ENCODE measurements at regions not wholly inside any gene's neighbourhood (a gene's known extent, or its start where the extent isn't known, plus 50 kb on each side); places are given as distances from the start of the nearest gene placed in this dataset.

GRCh38 chrX:36436361-36436760, 516.8 kb downstream of the CFAP47 start:
- DNase-seq, result no peak

- no peak for DNase-seq
Observed at GRCh38 chrX:36443007-36443406, 523.5 kb downstream of the CFAP47 start.

DNA sequence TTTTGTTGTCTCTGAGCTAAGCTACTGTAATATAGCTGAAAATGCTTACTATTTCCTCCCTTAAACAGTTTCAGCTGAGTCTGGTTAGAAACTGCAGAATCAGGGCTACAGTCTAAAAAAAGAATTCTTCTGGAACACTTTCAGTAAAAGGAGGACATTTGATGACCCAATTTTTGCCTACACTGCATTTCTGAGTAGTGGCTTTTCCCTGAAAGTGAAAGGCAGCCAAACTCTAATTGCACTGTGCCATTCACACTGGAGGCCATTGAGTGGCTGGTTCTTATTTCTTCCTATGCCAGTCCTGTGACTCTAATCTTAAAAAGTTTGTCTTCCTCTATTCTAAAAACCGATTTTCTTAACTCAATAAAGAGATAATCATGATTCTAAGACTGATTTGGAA, 526.0 kb downstream of the CFAP47 start:
- no peak for DNase-seq

GRCh38 chrX:36462142-36462541, 542.6 kb downstream of the CFAP47 start:
- no peak for DNase-seq

GRCh38 chrX:36480441-36480990, 527.6 kb upstream of the FAM47C start:
- no peak for DNase-seq

DNA sequence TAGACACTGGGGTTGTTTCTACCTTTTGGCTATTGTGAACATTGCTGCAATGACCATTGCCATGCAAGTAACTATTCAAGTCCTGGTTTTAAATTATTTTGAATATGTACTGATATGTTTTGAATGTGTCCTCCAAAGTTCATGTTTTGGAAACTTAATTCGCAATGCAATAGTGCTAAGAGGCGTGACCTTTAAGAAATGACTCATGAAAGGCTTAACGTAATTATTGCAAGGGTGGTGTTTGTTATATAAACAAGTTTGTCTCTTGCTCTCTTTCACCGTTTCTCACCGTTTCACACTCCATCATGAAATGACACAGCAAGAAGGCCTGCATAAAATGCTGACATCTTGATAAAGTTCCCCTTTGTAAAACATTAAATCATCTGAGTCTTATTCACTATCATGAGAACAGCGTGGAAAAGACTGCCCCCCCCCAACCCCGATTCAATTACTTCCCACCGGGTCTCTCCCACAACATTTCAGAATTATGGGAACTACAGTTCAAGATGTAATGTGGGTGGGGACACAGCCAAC, 506.9 kb upstream of the FAM47C start:
- no peak for DNase-seq

DNA sequence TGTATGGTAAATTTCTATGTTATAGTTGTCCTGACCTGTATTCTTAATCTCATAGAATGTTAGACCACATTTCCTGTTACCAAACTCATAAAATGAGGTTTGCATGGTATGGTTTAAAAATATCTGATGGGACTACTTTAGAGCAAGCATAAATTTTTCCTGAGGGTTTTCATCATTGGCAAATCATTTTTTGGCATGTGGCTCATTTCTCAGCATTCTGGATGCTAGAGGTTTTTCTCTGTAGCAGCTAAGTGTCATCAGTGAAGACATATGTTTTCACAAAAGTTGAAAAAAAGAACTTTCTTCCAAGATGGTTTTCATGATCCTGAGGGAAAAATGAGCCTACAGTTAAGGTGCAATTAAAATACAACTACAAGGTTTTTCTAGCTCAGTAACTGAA, 503.5 kb upstream of the FAM47C start:
- no peak for DNase-seq

DNA sequence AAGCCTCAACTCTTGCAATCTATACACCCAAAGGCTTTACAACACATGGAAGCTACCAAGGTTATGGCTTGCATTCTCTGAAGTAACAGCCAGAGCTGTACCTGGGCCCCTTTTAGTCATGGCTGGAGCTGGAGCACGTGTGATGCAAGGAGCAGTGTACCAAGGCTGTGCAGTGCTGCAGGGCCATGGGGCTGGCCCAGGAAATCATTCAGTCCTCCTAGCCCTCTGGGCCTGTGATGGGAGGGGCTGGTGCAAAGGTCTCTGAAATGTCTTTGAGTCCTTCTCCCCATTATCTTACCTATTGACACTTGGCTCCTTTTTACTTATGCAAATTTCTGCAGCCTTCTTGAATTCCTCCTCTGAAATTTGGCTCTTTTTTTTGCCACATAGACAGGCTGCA, 500.1 kb upstream of the FAM47C start:
- no peak for DNase-seq

- no peak for DNase-seq
Observed at GRCh38 chrX:36510736-36511135, 497.4 kb upstream of the FAM47C start.

DNA sequence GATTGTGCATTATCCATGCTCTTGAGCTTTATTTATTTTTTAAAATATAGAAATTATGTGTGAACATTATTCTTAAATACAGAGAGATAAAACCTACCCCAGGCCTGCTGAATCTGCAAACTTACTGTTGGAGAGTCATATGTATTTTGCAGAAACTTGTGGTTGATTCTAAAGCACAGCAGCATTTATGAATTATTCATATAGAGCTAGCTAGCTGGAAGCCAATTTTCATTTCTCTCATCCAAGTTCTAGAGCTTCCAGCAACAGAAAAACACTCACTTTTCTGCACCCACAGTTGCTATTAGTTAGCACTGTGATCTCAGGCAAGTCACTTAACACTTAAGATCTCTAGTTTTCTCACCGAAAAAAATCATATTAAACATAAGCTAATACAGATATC, 479.5 kb upstream of the FAM47C start:
- no peak for DNase-seq

- no peak for DNase-seq
Observed at GRCh38 chrX:36534900-36535299, 473.3 kb upstream of the FAM47C start.

- DNase-seq, result no peak
Observed at GRCh38 chrX:36543499-36543898, 464.7 kb upstream of the FAM47C start.

GRCh38 chrX:36562986-36563385, 445.2 kb upstream of the FAM47C start:
- DNase-seq, result no peak

DNA sequence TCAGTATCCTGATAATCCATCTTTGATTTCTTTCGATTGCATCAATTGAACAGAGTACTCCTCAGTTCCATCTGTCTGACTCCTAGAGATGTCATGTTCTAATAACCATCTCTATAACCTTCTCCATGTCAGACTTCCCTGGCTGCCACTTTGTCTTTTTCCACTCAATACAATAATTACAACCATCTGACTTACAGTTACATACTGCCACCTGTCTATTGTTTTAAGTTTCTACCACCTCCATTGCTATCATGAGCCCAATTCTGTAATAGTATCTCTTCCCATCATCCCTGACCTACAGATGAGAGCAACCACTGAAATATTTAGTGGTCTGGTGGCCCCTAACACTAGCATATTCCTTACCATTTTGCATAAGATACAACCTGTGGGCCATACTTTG, 439.2 kb upstream of the FAM47C start:
- no peak for DNase-seq

- no peak for DNase-seq
Observed at GRCh38 chrX:36573720-36574119, 434.4 kb upstream of the FAM47C start.

DNA sequence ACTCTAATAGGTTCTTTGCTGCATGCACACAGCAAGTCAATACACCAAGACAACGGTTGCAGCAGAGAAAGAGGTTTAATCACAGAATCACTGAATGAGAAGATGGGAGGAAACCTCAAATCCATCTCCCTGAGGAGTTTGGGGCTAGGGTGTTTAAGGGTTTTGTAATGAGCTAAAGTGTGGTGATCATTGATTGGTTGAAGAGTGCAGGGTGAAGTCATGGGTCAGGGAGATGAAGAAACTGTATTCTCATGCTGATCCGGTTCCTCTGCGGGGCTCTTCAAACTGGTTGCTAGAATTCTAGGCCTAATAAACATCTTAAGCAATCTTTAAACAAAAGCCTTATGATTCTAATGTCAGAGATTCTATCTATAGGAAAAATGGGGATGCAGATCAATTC, 432.5 kb upstream of the FAM47C start:
- no peak for DNase-seq

- no peak for DNase-seq
Observed at GRCh38 chrX:36577006-36577405, 431.2 kb upstream of the FAM47C start.

DNA sequence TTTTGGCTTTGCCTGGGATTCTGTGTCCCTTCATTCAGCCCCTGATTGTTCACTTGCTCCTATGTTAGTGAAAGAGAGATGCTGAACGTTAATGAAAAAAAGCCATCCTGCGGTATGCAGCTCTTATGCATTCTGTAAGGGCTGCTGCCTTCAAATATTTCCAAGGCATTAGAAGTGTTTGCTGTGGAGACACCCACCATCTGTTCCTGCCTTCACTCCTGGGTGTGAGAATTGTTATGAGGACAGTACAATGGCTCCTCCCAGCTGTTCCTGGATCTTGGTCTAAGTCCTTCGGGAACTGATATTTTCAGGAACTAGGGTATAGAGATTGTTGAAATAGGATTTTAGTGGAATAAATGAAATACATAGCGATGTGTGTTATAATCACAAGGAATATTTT, 427.1 kb upstream of the FAM47C start:
- DNase-seq, result no peak

- DNase-seq, result no peak
Observed at GRCh38 chrX:36583674-36584073, 424.5 kb upstream of the FAM47C start.

- DNase-seq, result no peak
Observed at GRCh38 chrX:36609616-36610585, 398.3 kb upstream of the FAM47C start.

GRCh38 chrX:36626898-36627297, 381.3 kb upstream of the FAM47C start:
- no peak for DNase-seq

- no peak for DNase-seq
Observed at GRCh38 chrX:36640232-36640631, 367.9 kb upstream of the FAM47C start.

GRCh38 chrX:36642052-36642451, 366.1 kb upstream of the FAM47C start:
- no peak for DNase-seq

DNA sequence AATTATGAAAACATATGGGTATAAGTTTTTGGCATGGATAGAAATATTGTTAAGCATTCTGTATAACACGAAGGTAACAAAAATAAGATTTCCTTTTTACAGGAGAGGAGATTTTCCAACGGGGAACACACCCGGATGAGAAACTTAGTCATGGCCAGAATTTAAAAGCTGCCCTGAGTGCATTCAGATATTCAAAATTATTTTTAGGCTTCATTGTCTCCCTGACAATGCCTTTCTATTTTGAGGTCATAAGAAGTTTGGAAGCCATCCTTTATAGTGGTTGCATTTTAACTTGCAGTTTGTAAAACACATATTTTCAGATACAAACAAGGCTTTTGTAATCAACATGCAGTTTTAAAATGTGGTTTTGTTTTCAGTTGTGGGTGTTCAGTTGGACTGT, 357.5 kb upstream of the FAM47C start:
- no peak for DNase-seq
